PC-3 (cell line): ENCODE measurements at regions not wholly inside any gene's neighbourhood (a gene's known extent, or its start where the extent isn't known, plus 50 kb on each side); places are given as distances from the start of the nearest gene placed in this dataset.
"Not testable (repeated sequence)": the region's sequence is repeated elsewhere in the genome, so short reads cannot be mapped to it uniquely, and the experiment has no call there.

Experiments used
- EZH2 ChIP-seq: fragments of 300-600 bp; sonication (generic); IDR thresholded peaks from one replicate; pipeline ENCODE4 v1.6.1; 2017; ENCODE audit warnings: antibody characterized with exemption, mild to moderate bottlenecking, low read length; ENCODE audit not compliant: unreplicated experiment
- EZH2phosphoT487 ChIP-seq: fragments of 300-600 bp; sonication (generic); IDR thresholded peaks from 2 replicates; pipeline ENCODE4 v1.6.1; 2018; ENCODE audit warnings: mild to moderate bottlenecking, antibody characterized with exemption, low read length, borderline replicate concordance

- TF ChIP-seq EZH2phosphoT487, EZH2: not testable (repeated sequence)
Measured at GRCh38 chr7:35921338-35921737, 120.5 kb downstream of the SEPTIN7 start.
